ENCODE measurements at regions not wholly inside any gene's neighbourhood (a gene's known extent, or its start where the extent isn't known, plus 50 kb on each side); places are given as distances from the start of the nearest gene placed in this dataset.

GRCh38 chrX:69101683-69102251 is 63.5 kb downstream of the PJA1 start:
- intact Hi-C loops (cut with DNase I), result no loop called here
- DNase-seq (no peak), ATAC-seq (no peak)
- Histone ChIP-seq H3K9me3 (no peaks in the 10 kb centered on the region), H3K4me3 (no peak overlapping the region), H3K4me1 (no peaks in the 10 kb centered on the region), H3K36me3 (no peaks in the 10 kb centered on the region), H3K27me3 (no peaks in the 10 kb centered on the region), H3K27ac (no peak overlapping the region)
- TF ChIP-seq POLR2A (IDR thresholded peaks at IDR 0.05), result no peak
- TF ChIP-seq, protein P1, sequence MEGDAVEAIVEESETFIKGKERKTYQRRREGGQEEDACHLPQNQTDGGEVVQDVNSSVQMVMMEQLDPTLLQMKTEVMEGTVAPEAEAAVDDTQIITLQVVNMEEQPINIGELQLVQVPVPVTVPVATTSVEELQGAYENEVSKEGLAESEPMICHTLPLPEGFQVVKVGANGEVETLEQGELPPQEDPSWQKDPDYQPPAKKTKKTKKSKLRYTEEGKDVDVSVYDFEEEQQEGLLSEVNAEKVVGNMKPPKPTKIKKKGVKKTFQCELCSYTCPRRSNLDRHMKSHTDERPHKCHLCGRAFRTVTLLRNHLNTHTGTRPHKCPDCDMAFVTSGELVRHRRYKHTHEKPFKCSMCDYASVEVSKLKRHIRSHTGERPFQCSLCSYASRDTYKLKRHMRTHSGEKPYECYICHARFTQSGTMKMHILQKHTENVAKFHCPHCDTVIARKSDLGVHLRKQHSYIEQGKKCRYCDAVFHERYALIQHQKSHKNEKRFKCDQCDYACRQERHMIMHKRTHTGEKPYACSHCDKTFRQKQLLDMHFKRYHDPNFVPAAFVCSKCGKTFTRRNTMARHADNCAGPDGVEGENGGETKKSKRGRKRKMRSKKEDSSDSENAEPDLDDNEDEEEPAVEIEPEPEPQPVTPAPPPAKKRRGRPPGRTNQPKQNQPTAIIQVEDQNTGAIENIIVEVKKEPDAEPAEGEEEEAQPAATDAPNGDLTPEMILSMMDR (IDR thresholded peaks at IDR 0.05), result no peak
- WGBS (ENCODE audit: insufficient coverage, low coverage, low lambda C conversion rate, missing lambda C conversion rate), result 65% methylated on average over 7 of the region's 7 CpGs

GRCh38 chrX:69100478-69100877 is 64.8 kb downstream of the PJA1 start:
- intact Hi-C loops (cut with DNase I), result no loop called here
- WGBS (ENCODE audit: insufficient coverage, low coverage, low lambda C conversion rate, missing lambda C conversion rate), result 60% methylated on average over 1 of the region's 4 CpGs
- no peaks in the 10 kb centered on the region for H3K27me3 ChIP-seq
- no peaks in the 10 kb centered on the region for H3K36me3 ChIP-seq
- TF ChIP-seq, protein P1 (IDR thresholded peaks at IDR 0.05), result no peak
- TF ChIP-seq POLR2A (IDR thresholded peaks at IDR 0.05), result no peak
- ATAC-seq (no peak), DNase-seq (no peak)
- no peaks in the 10 kb centered on the region for H3K4me1 ChIP-seq
- H3K27ac ChIP-seq, result no peak overlapping the region
- no peak overlapping the region for H3K4me3 ChIP-seq
- no peaks in the 10 kb centered on the region for H3K9me3 ChIP-seq

GRCh38 chrX:69097451-69098236 is 67.6 kb downstream of the PJA1 start:
- no peak overlapping the region for H3K4me3 ChIP-seq
- H3K9me3 ChIP-seq, result no peaks in the 10 kb centered on the region
- no peak for ATAC-seq
- TF ChIP-seq, protein P1 (IDR thresholded peaks at IDR 0.05), result no peak
- no peak for TF ChIP-seq POLR2A (IDR thresholded peaks at IDR 0.05)
- no peaks in the 10 kb centered on the region for H3K27me3 ChIP-seq
- intact Hi-C loops (cut with DNase I), result no loop called here
- WGBS (ENCODE audit: insufficient coverage, low coverage, low lambda C conversion rate, missing lambda C conversion rate), result 80% methylated on average over 2 of the region's 14 CpGs
- H3K36me3 ChIP-seq, result no peaks in the 10 kb centered on the region
- no peak overlapping the region for H3K27ac ChIP-seq
- H3K4me1 ChIP-seq, result no peaks in the 10 kb centered on the region
- no peak for DNase-seq

- H3K4me1 ChIP-seq, result no peaks in the 10 kb centered on the region
- 81% methylated on average over 7 of the region's 7 CpGs for WGBS (ENCODE audit: insufficient coverage, low coverage, low lambda C conversion rate, missing lambda C conversion rate)
- DNase-seq, result no peak
Observed at GRCh38 chrX:69096963-69097362, 68.3 kb downstream of the PJA1 start.

More at GRCh38 chrX:69096963-69097362, 68.3 kb downstream of the PJA1 start:
- Histone ChIP-seq H3K27ac (no peak overlapping the region), H3K27me3 (no peaks in the 10 kb centered on the region), H3K36me3 (no peaks in the 10 kb centered on the region), H3K4me3 (no peak overlapping the region), H3K9me3 (no peaks in the 10 kb centered on the region)
- no peak for TF ChIP-seq POLR2A (IDR thresholded peaks at IDR 0.05)
- TF ChIP-seq, protein P1 (IDR thresholded peaks at IDR 0.05), result no peak
- intact Hi-C loops (cut with DNase I), result no loop called here
- no peak for ATAC-seq
